ENCODE measurements at regions not wholly inside any gene's neighbourhood (a gene's known extent, or its start where the extent isn't known, plus 50 kb on each side); places are given as distances from the start of the nearest gene placed in this dataset.

- Histone ChIP-seq H3K4me3 (no peak overlapping the region), H3K9me3 (no peaks in the 10 kb centered on the region), H3K27ac (replicated peaks in 1 of 4) (no peak overlapping the region), H3K4me1 (no peaks in the 10 kb centered on the region), H3K36me3 (no peaks in the 10 kb centered on the region), H3K27me3 (no peaks in the 10 kb centered on the region)
- DNase-seq (ENCODE audit: extremely low spot score): no peak
- intact Hi-C loops (cut with DNase I): no loop called here
- TF ChIP-seq EP300 (IDR thresholded peaks at IDR 0.05): no peak
- TF ChIP-seq CTCF (IDR thresholded peaks at IDR 0.05): no peak
- no peak for TF ChIP-seq POLR2AphosphoS5 (IDR thresholded peaks at IDR 0.05)
- no peak for TF ChIP-seq POLR2A (IDR thresholded peaks at IDR 0.05; ENCODE audit: low read depth)
Measured at GRCh38 chr4:160141206-160141605, 1038.3 kb downstream of the RAPGEF2 start.

- H3K27me3 ChIP-seq: no peaks in the 10 kb centered on the region
- H3K36me3 ChIP-seq: no peaks in the 10 kb centered on the region
- no peaks in the 10 kb centered on the region for H3K9me3 ChIP-seq
- TF ChIP-seq POLR2AphosphoS5 (IDR thresholded peaks at IDR 0.05) (no peak), EP300 (IDR thresholded peaks at IDR 0.05) (no peak), CTCF (IDR thresholded peaks at IDR 0.05) (no peak), POLR2A (IDR thresholded peaks at IDR 0.05; ENCODE audit: low read depth) (no peak)
- no peak overlapping the region for H3K4me3 ChIP-seq
- DNase-seq (ENCODE audit: extremely low spot score): no peak
- H3K27ac ChIP-seq (replicated peaks in 1 of 4): no peak overlapping the region
- 53% methylated on average over 2 of the region's 2 CpGs for WGBS
- intact Hi-C loops (cut with DNase I): no loop called here
- no peaks in the 10 kb centered on the region for H3K4me1 ChIP-seq
Measured at GRCh38 chr4:160142579-160142978, 1039.7 kb downstream of the RAPGEF2 start.

GRCh38 chr4:160143574-160143973, 1040.7 kb downstream of the RAPGEF2 start:
- DNase-seq (ENCODE audit: extremely low spot score): no peak
- H3K27ac ChIP-seq (replicated peaks in 1 of 4): no peak overlapping the region
- no peaks in the 10 kb centered on the region for H3K4me1 ChIP-seq
- no peaks in the 10 kb centered on the region for H3K36me3 ChIP-seq
- WGBS: 35% methylated on average over 3 of the region's 3 CpGs
- no peaks in the 10 kb centered on the region for H3K9me3 ChIP-seq
- no peak for TF ChIP-seq POLR2AphosphoS5 (IDR thresholded peaks at IDR 0.05)
- no peak for TF ChIP-seq POLR2A (IDR thresholded peaks at IDR 0.05; ENCODE audit: low read depth)
- TF ChIP-seq EP300 (IDR thresholded peaks at IDR 0.05): no peak
- no peaks in the 10 kb centered on the region for H3K27me3 ChIP-seq
- intact Hi-C loops (cut with DNase I): no loop called here
- H3K4me3 ChIP-seq: no peak overlapping the region

GRCh38 chr4:160159457-160159856, 1056.6 kb downstream of the RAPGEF2 start:
- Histone ChIP-seq H3K4me3 (no peak overlapping the region), H3K36me3 (no peaks in the 10 kb centered on the region), H3K27me3 (no peaks in the 10 kb centered on the region), H3K4me1 (no peaks in the 10 kb centered on the region), H3K27ac (replicated peaks in 1 of 4) (no peak overlapping the region), H3K9me3 (peaks cover 0 to 4% (median 0%) of the 10 kb centered on the region in 4 donors)
- DNase-seq (ENCODE audit: extremely low spot score): no peak
- TF ChIP-seq POLR2A (IDR thresholded peaks at IDR 0.05; ENCODE audit: low read depth) (no peak), EP300 (IDR thresholded peaks at IDR 0.05) (no peak), CTCF (IDR thresholded peaks at IDR 0.05) (no peak), POLR2AphosphoS5 (IDR thresholded peaks at IDR 0.05) (no peak)
- intact Hi-C loops (cut with DNase I): no loop called here
- WGBS: 93% methylated on average over 14 of the region's 15 CpGs

- Histone ChIP-seq H3K4me1 (no peaks in the 10 kb centered on the region), H3K27ac (replicated peaks in 1 of 4) (no peak overlapping the region), H3K4me3 (no peak overlapping the region), H3K27me3 (no peaks in the 10 kb centered on the region), H3K9me3 (peaks cover 0 to 4% (median 0%) of the 10 kb centered on the region in 4 donors), H3K36me3 (no peaks in the 10 kb centered on the region)
- intact Hi-C loops (cut with DNase I): no loop called here
- WGBS: 82% methylated on average over 1 of the region's 1 CpG
- DNase-seq (ENCODE audit: extremely low spot score): no peak
- TF ChIP-seq EP300 (IDR thresholded peaks at IDR 0.05) (no peak), CTCF (IDR thresholded peaks at IDR 0.05) (no peak), POLR2A (IDR thresholded peaks at IDR 0.05; ENCODE audit: low read depth) (no peak), POLR2AphosphoS5 (IDR thresholded peaks at IDR 0.05) (no peak)
Measured at GRCh38 chr4:160161026-160161425, 1058.1 kb downstream of the RAPGEF2 start.

Data from esophagus muscularis mucosa (tissue), 4 donors.